Liver (tissue), 8 donors: ENCODE measurements at regions not wholly inside any gene's neighbourhood (a gene's known extent, or its start where the extent isn't known, plus 50 kb on each side); places are given as distances from the start of the nearest gene placed in this dataset.

ENCODE experiments used
- DNase-seq: peaks from one replicate; pipeline ENCODE4 v3.0.0-alpha.2; 2017; ENCODE audit warnings: low spot score
- H3K27ac ChIP-seq, 2 donors: one replicate each; pipeline ENCODE4 v1.7.0; 2013; ENCODE audit warnings: inconsistent platforms in 2 of 2, low read length in 2 of 2, control low read depth in 1 of 2, low read depth in 1 of 2, mild to moderate bottlenecking in 1 of 2
- H3K27me3 ChIP-seq, 4 donors: one replicate each; pipeline versions ENCODE4 v1.6.1 to v1.7.0; 2013; ENCODE audit warnings: low read length in 3 of 4, inconsistent platforms in 1 of 4, mild to moderate bottlenecking in 1 of 4, moderate library complexity in 1 of 4; ENCODE audit not compliant: control insufficient read depth in 4 of 4, insufficient read depth in 4 of 4
- H3K36me3 ChIP-seq, 4 donors: one replicate each; pipeline versions ENCODE4 v1.6.1 to v1.7.0; 2013; ENCODE audit warnings: low read length in 3 of 4, mild to moderate bottlenecking in 3 of 4, low read depth in 1 of 4, moderate library complexity in 1 of 4; ENCODE audit not compliant: control insufficient read depth in 4 of 4, insufficient read depth in 3 of 4
- H3K4me1 ChIP-seq, 4 donors: one replicate each; pipeline versions ENCODE4 v1.6.1 to v1.7.0; 2013; ENCODE audit warnings: low read length in 3 of 4, mild to moderate bottlenecking in 3 of 4, moderate library complexity in 1 of 4; ENCODE audit not compliant: control insufficient read depth in 4 of 4, insufficient read depth in 4 of 4
- H3K4me3 ChIP-seq, 3 donors: one replicate each; pipeline versions ENCODE4 v1.6.1 to v1.7.0; 2013; ENCODE audit warnings: low read length in 3 of 3, control low read depth in 1 of 3, low read depth in 1 of 3, mild to moderate bottlenecking in 1 of 3
- H3K9ac ChIP-seq, 2 donors: one replicate each; pipeline ENCODE4 v1.7.0; 2013; ENCODE audit warnings: low read length in 2 of 2, mild to moderate bottlenecking in 2 of 2, moderate library complexity in 2 of 2, control low read depth in 1 of 2, low read depth in 1 of 2
- H3K9me3 ChIP-seq, 4 donors: one replicate each; pipeline versions ENCODE4 v1.6.1 to v1.7.0; 2013; ENCODE audit warnings: low read length in 3 of 4; ENCODE audit not compliant: control insufficient read depth in 4 of 4
- EGR1 ChIP-seq, 2 donors: IDR thresholded peaks; 2 replicates each; pipeline ENCODE4 v1.6.1; 2016 to 2018; ENCODE audit warnings: antibody characterized with exemption in 2 of 2, low read depth in 2 of 2
- FOXA1 ChIP-seq: IDR thresholded peaks from 2 replicates; pipeline ENCODE4 v1.6.1; 2016; ENCODE audit warnings: antibody characterized with exemption
- FOXA2 ChIP-seq: IDR thresholded peaks from 2 replicates; pipeline ENCODE4 v1.6.1; 2016; ENCODE audit warnings: antibody characterized with exemption
- GABPA ChIP-seq, 2 donors: IDR thresholded peaks in 1 of 2; conservative IDR thresholded peaks in 1 of 2; 2 replicates each; pipeline ENCODE4 v1.6.1; 2016; ENCODE audit warnings: antibody characterized with exemption in 2 of 2, mild to moderate bottlenecking in 1 of 2, moderate library complexity in 1 of 2
- HNF4G ChIP-seq: IDR thresholded peaks from 2 replicates; pipeline ENCODE4 v1.6.1; 2016; ENCODE audit warnings: antibody characterized with exemption
- JUND ChIP-seq, 2 donors: IDR thresholded peaks; 2 replicates each; pipeline ENCODE4 v1.6.1; 2016; ENCODE audit warnings: antibody characterized with exemption in 2 of 2
- NR2F2 ChIP-seq: IDR thresholded peaks from 2 replicates; pipeline ENCODE4 v1.6.1; 2016; ENCODE audit warnings: antibody characterized with exemption
- RAD21 ChIP-seq, 2 donors: IDR thresholded peaks; 2 replicates each; pipeline ENCODE4 v1.6.1; 2016; ENCODE audit warnings: antibody characterized with exemption in 2 of 2, mild to moderate bottlenecking in 2 of 2
- RXRA ChIP-seq, 2 donors: IDR thresholded peaks; 2 replicates each; pipeline ENCODE4 v1.6.1; 2017 to 2018; ENCODE audit warnings: antibody characterized with exemption in 2 of 2, mild to moderate bottlenecking in 1 of 2
- SP1 ChIP-seq: IDR thresholded peaks from 2 replicates; pipeline ENCODE4 v1.6.1; 2018; ENCODE audit warnings: antibody characterized with exemption, mild to moderate bottlenecking
- YY1 ChIP-seq: IDR thresholded peaks from 2 replicates; pipeline ENCODE4 v1.6.1; 2016; ENCODE audit warnings: antibody characterized with exemption, mild to moderate bottlenecking
- WGBS: extraction: QIAGEN DNeasy Blood & Tissue Kit; methylation state at CpG from one replicate; pipeline ENCODE4 v1.1.7; 2013; 5-methylcytosine and 5-hydroxymethylcytosine counted together
- TF ChIP-seq, protein P1 (sequence below): IDR thresholded peaks from 2 replicates; pipeline ENCODE4 v1.6.1; 2016; ENCODE audit warnings: antibody characterized with exemption
- TF ChIP-seq, protein P2 (sequence below): IDR thresholded peaks from 2 replicates; pipeline ENCODE4 v1.6.1; 2016; ENCODE audit warnings: antibody characterized with exemption, mild to moderate bottlenecking
- TF ChIP-seq, protein P3 (sequence below): IDR thresholded peaks from 2 replicates; pipeline ENCODE4 v1.6.1; 2016; ENCODE audit warnings: antibody characterized with exemption
- TF ChIP-seq, protein P4 (sequence below): fragments of 150-350 bp; IDR thresholded peaks from 2 replicates; pipeline ENCODE4 v1.5.1; 2017; ENCODE audit warnings: improper control_type of control experiment, low read depth, low read length; ENCODE audit not compliant: missing input control
- donor health status: healthy.
- donor health status: healthy.
- donor health status: healthy.
- donor health status: healthy.
- donor health status: healthy.

DNA sequence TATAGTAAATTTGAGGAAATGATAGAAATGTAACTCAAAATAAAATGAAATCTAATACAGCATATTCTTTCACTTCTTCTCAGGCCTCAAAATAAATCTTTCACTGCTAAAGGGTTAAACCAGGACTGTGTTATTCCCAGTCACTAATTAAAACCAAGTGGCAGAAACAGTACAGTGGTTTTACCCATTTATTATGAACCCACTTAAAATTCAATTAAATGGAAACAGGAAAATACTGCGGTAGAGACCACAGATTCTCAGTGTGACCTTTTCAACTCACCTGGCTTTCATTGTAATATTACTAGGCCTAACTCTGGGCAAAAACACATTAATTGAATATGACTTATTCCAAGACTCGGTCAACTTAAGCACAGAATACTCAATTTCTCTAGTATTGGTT is 176.5 kb upstream of the DKK2 start:
- H3K4me1 ChIP-seq = no peaks in the 10 kb centered on the region
- H3K27ac ChIP-seq = no peak overlapping the region
- 96% methylated on average over 2 of the region's 2 CpGs for WGBS
- H3K27me3 ChIP-seq = no peaks in the 10 kb centered on the region
- TF ChIP-seq FOXA2 = no peak
- TF ChIP-seq, protein P1, sequence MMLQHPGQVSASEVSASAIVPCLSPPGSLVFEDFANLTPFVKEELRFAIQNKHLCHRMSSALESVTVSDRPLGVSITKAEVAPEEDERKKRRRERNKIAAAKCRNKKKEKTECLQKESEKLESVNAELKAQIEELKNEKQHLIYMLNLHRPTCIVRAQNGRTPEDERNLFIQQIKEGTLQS = no peak
- TF ChIP-seq SP1 = no peak
- TF ChIP-seq HNF4G = no peak
- TF ChIP-seq FOXA1 = no peak
- no peak for TF ChIP-seq NR2F2
- TF ChIP-seq, protein P2, sequence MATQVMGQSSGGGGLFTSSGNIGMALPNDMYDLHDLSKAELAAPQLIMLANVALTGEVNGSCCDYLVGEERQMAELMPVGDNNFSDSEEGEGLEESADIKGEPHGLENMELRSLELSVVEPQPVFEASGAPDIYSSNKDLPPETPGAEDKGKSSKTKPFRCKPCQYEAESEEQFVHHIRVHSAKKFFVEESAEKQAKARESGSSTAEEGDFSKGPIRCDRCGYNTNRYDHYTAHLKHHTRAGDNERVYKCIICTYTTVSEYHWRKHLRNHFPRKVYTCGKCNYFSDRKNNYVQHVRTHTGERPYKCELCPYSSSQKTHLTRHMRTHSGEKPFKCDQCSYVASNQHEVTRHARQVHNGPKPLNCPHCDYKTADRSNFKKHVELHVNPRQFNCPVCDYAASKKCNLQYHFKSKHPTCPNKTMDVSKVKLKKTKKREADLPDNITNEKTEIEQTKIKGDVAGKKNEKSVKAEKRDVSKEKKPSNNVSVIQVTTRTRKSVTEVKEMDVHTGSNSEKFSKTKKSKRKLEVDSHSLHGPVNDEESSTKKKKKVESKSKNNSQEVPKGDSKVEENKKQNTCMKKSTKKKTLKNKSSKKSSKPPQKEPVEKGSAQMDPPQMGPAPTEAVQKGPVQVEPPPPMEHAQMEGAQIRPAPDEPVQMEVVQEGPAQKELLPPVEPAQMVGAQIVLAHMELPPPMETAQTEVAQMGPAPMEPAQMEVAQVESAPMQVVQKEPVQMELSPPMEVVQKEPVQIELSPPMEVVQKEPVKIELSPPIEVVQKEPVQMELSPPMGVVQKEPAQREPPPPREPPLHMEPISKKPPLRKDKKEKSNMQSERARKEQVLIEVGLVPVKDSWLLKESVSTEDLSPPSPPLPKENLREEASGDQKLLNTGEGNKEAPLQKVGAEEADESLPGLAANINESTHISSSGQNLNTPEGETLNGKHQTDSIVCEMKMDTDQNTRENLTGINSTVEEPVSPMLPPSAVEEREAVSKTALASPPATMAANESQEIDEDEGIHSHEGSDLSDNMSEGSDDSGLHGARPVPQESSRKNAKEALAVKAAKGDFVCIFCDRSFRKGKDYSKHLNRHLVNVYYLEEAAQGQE = no peak
- TF ChIP-seq JUND (IDR thresholded peaks at IDR 0.05) = no peak
- H3K9me3 ChIP-seq = no peaks in the 10 kb centered on the region
- no peak for DNase-seq
- no peak overlapping the region for H3K4me3 ChIP-seq
- H3K9ac ChIP-seq = no peak overlapping the region
- H3K36me3 ChIP-seq = no peaks in the 10 kb centered on the region

DNA sequence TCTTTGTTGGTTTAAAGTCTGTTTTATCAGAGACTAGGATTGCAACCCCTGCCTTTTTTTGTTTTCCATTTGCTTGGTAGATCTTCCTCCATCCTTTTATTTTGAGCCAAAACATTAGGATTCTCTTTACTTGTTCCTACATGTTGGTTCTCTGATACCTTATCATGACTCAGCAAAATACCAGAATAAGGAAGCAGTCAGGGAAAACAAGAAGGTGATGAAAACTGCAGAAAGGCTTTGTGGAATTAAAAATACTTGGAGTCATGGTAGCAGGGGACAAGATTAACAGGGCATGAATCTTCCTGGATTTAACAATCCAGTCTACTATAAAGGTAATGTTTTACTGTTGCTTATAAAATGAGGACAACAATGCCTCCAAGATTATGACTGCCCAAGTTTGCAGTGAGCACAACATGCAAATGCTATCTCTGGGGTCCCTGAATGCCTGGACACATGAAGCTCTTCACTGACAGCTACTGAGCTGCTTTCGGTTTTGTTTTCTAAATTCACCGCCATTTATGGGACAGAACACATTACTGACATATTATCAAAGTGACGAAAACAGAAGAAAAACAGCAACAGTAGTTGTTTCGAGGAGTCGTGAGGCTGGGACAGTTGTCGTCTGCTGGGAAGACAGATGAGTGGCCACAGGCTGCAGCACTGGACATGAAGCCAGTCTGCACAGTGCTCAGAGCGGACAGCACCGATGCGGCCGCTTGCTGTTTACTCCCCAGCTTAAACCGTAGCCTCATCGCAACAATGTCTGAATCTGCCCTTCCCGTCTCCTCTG is 174.5 kb upstream of the DKK2 start:
- H3K36me3 ChIP-seq = no peaks in the 10 kb centered on the region
- H3K4me3 ChIP-seq = no peak overlapping the region
- WGBS = 85% methylated on average over 13 of the region's 13 CpGs
- no peak for DNase-seq
- no peak for TF ChIP-seq FOXA2
- TF ChIP-seq FOXA1 = no peak
- TF ChIP-seq GABPA (IDR thresholded peaks at IDR 0.05 in 1 of 2, conservative IDR thresholded peaks at IDR 0.05 in 1 of 2) = no peak
- H3K9me3 ChIP-seq = no peaks in the 10 kb centered on the region
- no peaks in the 10 kb centered on the region for H3K4me1 ChIP-seq
- H3K27ac ChIP-seq = no peak overlapping the region
- no peak overlapping the region for H3K9ac ChIP-seq
- H3K27me3 ChIP-seq = no peaks in the 10 kb centered on the region

GRCh38 chr4:107203733-107204132 is 167.6 kb upstream of the DKK2 start:
- H3K36me3 ChIP-seq = no peaks in the 10 kb centered on the region
- no peak overlapping the region for H3K4me3 ChIP-seq
- H3K4me1 ChIP-seq = no peaks in the 10 kb centered on the region
- DNase-seq = no peak
- 91% methylated on average over 8 of the region's 8 CpGs for WGBS
- TF ChIP-seq JUND (IDR thresholded peaks at IDR 0.05) = no peak
- no peaks in the 10 kb centered on the region for H3K27me3 ChIP-seq
- no peak overlapping the region for H3K27ac ChIP-seq
- no peaks in the 10 kb centered on the region for H3K9me3 ChIP-seq
- H3K9ac ChIP-seq = no peak overlapping the region

DNA sequence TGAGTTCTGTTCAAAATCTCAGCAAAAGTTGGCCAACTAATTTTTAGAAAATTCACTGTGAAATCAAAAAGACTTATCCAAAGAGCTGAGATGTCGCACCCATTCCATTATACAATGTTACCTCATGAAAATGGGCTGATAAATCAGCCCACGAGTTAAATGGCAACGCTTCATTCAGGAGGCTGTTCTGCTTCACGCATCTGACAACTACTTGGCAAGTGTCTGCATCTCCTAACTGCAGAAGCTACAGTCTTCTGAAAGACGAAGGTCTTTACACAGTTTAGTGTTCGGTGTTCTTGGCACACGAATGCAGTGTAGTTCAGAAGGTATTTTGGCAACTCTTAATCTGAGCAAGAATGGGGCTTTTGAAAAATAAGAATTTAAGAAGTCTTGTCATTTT is 166.6 kb upstream of the DKK2 start:
- no peak overlapping the region for H3K27ac ChIP-seq
- H3K4me3 ChIP-seq = no peak overlapping the region
- 73% methylated on average over 7 of the region's 7 CpGs for WGBS
- DNase-seq = no peak
- H3K36me3 ChIP-seq = no peaks in the 10 kb centered on the region
- no peaks in the 10 kb centered on the region for H3K4me1 ChIP-seq
- H3K9ac ChIP-seq = no peak overlapping the region
- no peaks in the 10 kb centered on the region for H3K27me3 ChIP-seq
- H3K9me3 ChIP-seq = no peaks in the 10 kb centered on the region
- TF ChIP-seq, protein P3, sequence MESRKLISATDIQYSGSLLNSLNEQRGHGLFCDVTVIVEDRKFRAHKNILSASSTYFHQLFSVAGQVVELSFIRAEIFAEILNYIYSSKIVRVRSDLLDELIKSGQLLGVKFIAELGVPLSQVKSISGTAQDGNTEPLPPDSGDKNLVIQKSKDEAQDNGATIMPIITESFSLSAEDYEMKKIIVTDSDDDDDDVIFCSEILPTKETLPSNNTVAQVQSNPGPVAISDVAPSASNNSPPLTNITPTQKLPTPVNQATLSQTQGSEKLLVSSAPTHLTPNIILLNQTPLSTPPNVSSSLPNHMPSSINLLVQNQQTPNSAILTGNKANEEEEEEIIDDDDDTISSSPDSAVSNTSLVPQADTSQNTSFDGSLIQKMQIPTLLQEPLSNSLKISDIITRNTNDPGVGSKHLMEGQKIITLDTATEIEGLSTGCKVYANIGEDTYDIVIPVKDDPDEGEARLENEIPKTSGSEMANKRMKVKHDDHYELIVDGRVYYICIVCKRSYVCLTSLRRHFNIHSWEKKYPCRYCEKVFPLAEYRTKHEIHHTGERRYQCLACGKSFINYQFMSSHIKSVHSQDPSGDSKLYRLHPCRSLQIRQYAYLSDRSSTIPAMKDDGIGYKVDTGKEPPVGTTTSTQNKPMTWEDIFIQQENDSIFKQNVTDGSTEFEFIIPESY = no peak
- TF ChIP-seq HNF4G (no peak), JUND (IDR thresholded peaks at IDR 0.05) (no peak), NR2F2 (no peak), RXRA (IDR thresholded peaks at IDR 0.05) (no peak), YY1 (no peak), EGR1 (IDR thresholded peaks at IDR 0.05; ENCODE audit: low read depth in 2 of 2) (no peak), RAD21 (IDR thresholded peaks at IDR 0.05) (no peak), FOXA2 (no peak)
- TF ChIP-seq, protein P4, sequence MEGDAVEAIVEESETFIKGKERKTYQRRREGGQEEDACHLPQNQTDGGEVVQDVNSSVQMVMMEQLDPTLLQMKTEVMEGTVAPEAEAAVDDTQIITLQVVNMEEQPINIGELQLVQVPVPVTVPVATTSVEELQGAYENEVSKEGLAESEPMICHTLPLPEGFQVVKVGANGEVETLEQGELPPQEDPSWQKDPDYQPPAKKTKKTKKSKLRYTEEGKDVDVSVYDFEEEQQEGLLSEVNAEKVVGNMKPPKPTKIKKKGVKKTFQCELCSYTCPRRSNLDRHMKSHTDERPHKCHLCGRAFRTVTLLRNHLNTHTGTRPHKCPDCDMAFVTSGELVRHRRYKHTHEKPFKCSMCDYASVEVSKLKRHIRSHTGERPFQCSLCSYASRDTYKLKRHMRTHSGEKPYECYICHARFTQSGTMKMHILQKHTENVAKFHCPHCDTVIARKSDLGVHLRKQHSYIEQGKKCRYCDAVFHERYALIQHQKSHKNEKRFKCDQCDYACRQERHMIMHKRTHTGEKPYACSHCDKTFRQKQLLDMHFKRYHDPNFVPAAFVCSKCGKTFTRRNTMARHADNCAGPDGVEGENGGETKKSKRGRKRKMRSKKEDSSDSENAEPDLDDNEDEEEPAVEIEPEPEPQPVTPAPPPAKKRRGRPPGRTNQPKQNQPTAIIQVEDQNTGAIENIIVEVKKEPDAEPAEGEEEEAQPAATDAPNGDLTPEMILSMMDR = no peak
- TF ChIP-seq, protein P1 = no peak
